ENCODE measurements at regions not wholly inside any gene's neighbourhood (a gene's known extent, or its start where the extent isn't known, plus 50 kb on each side); places are given as distances from the start of the nearest gene placed in this dataset.

- no peaks in the 10 kb centered on the region for H3K4me1 ChIP-seq (ENCODE audit: control insufficient read depth, insufficient read depth, low read length)
- no peak for DNase-seq (ENCODE audit: low read depth, low spot score)
- H3K27ac ChIP-seq (ENCODE audit: low read length), result no peak overlapping the region
- WGBS (ENCODE audit: insufficient coverage, insufficient read length), result no CpG with 5 or more reads among the region's 8 CpGs
- no peaks in the 10 kb centered on the region for H3K36me3 ChIP-seq (ENCODE audit: control insufficient read depth, insufficient read depth, low read length)
- no peak overlapping the region for H3K4me3 ChIP-seq (ENCODE audit: low read length)
- H3K27me3 ChIP-seq (ENCODE audit: control insufficient read depth, insufficient read depth, low read length), result no peaks in the 10 kb centered on the region
- no peaks in the 10 kb centered on the region for H3K9me3 ChIP-seq (ENCODE audit: control insufficient read depth, insufficient read depth, low read length)
Measured at GRCh38 chr4:129903861-129904260, 807.9 kb downstream of the C4orf33 start.

GRCh38 chr4:129905256-129905655 lies 809.3 kb downstream of the C4orf33 start:
- DNase-seq (ENCODE audit: low read depth, low spot score), result no peak
- no peaks in the 10 kb centered on the region for H3K36me3 ChIP-seq (ENCODE audit: control insufficient read depth, insufficient read depth, low read length)
- no CpG with 5 or more reads among the region's 1 CpG for WGBS (ENCODE audit: insufficient coverage, insufficient read length)

GRCh38 chr4:129908117-129908516 lies 812.2 kb downstream of the C4orf33 start:
- no peak overlapping the region for H3K4me3 ChIP-seq (ENCODE audit: low read length)
- no peaks in the 10 kb centered on the region for H3K27me3 ChIP-seq (ENCODE audit: control insufficient read depth, insufficient read depth, low read length)
- WGBS (ENCODE audit: insufficient coverage, insufficient read length), result no CpG with 5 or more reads among the region's 4 CpGs
- H3K4me1 ChIP-seq (ENCODE audit: control insufficient read depth, insufficient read depth, low read length), result no peaks in the 10 kb centered on the region
- no peaks in the 10 kb centered on the region for H3K36me3 ChIP-seq (ENCODE audit: control insufficient read depth, insufficient read depth, low read length)
- DNase-seq (ENCODE audit: low read depth, low spot score), result no peak
- H3K9me3 ChIP-seq (ENCODE audit: control insufficient read depth, insufficient read depth, low read length), result no peaks in the 10 kb centered on the region
- H3K27ac ChIP-seq (ENCODE audit: low read length), result no peak overlapping the region

More at GRCh38 chr4:129905256-129905655, 809.3 kb downstream of the C4orf33 start:
- H3K4me1 ChIP-seq (ENCODE audit: control insufficient read depth, insufficient read depth, low read length), result no peaks in the 10 kb centered on the region
- no peak overlapping the region for H3K4me3 ChIP-seq (ENCODE audit: low read length)
- no peak overlapping the region for H3K27ac ChIP-seq (ENCODE audit: low read length)
- H3K27me3 ChIP-seq (ENCODE audit: control insufficient read depth, insufficient read depth, low read length), result no peaks in the 10 kb centered on the region
- no peaks in the 10 kb centered on the region for H3K9me3 ChIP-seq (ENCODE audit: control insufficient read depth, insufficient read depth, low read length)

- Histone ChIP-seq H3K27ac (ENCODE audit: low read length) (no peak overlapping the region), H3K9me3 (ENCODE audit: control insufficient read depth, insufficient read depth, low read length) (no peaks in the 10 kb centered on the region), H3K4me3 (ENCODE audit: low read length) (no peak overlapping the region), H3K27me3 (ENCODE audit: control insufficient read depth, insufficient read depth, low read length) (no peaks in the 10 kb centered on the region; the same call in 1 of the 2 replicates), H3K36me3 (ENCODE audit: control insufficient read depth, insufficient read depth, low read length) (no peaks in the 10 kb centered on the region), H3K4me1 (ENCODE audit: control insufficient read depth, insufficient read depth, low read length) (no peaks in the 10 kb centered on the region)
- DNase-seq (ENCODE audit: low read depth, low spot score), result no peak
Measured at GRCh38 chr4:129916991-129917390, 821.0 kb downstream of the C4orf33 start.

GRCh38 chr4:129917651-129918050 lies 821.7 kb downstream of the C4orf33 start:
- Histone ChIP-seq H3K9me3 (ENCODE audit: control insufficient read depth, insufficient read depth, low read length) (no peaks in the 10 kb centered on the region), H3K4me1 (ENCODE audit: control insufficient read depth, insufficient read depth, low read length) (no peaks in the 10 kb centered on the region), H3K36me3 (ENCODE audit: control insufficient read depth, insufficient read depth, low read length) (no peaks in the 10 kb centered on the region), H3K27me3 (ENCODE audit: control insufficient read depth, insufficient read depth, low read length) (no peaks in the 10 kb centered on the region; the same call in 1 of the 2 replicates), H3K27ac (ENCODE audit: low read length) (no peak overlapping the region), H3K4me3 (ENCODE audit: low read length) (no peak overlapping the region)
- no CpG with 5 or more reads among the region's 2 CpGs for WGBS (ENCODE audit: insufficient coverage, insufficient read length)
- no peak for DNase-seq (ENCODE audit: low read depth, low spot score)

GRCh38 chr4:129926936-129927335 lies 831.0 kb downstream of the C4orf33 start:
- H3K27ac ChIP-seq (ENCODE audit: low read length), result no peak overlapping the region
- no peaks in the 10 kb centered on the region for H3K36me3 ChIP-seq (ENCODE audit: control insufficient read depth, insufficient read depth, low read length)
- DNase-seq (ENCODE audit: low read depth, low spot score), result no peak
- H3K4me3 ChIP-seq (ENCODE audit: low read length), result no peak overlapping the region
- H3K27me3 ChIP-seq (ENCODE audit: control insufficient read depth, insufficient read depth, low read length), result no peaks in the 10 kb centered on the region
- peaks cover 1% of the 10 kb centered on the region; the same call in 1 of the 2 replicates for H3K4me1 ChIP-seq (ENCODE audit: control insufficient read depth, insufficient read depth, low read length)
- H3K9me3 ChIP-seq (ENCODE audit: control insufficient read depth, insufficient read depth, low read length), result no peaks in the 10 kb centered on the region

GRCh38 chr4:129929052-129929451 lies 833.1 kb downstream of the C4orf33 start:
- Histone ChIP-seq H3K9me3 (ENCODE audit: control insufficient read depth, insufficient read depth, low read length) (no peaks in the 10 kb centered on the region), H3K4me1 (ENCODE audit: control insufficient read depth, insufficient read depth, low read length) (peaks cover 1% of the 10 kb centered on the region; the same call in 1 of the 2 replicates), H3K36me3 (ENCODE audit: control insufficient read depth, insufficient read depth, low read length) (no peaks in the 10 kb centered on the region), H3K27ac (ENCODE audit: low read length) (no peak overlapping the region), H3K4me3 (ENCODE audit: low read length) (no peak overlapping the region), H3K27me3 (ENCODE audit: control insufficient read depth, insufficient read depth, low read length) (no peaks in the 10 kb centered on the region)
- WGBS (ENCODE audit: insufficient coverage, insufficient read length), result no CpG with 5 or more reads among the region's 1 CpG
- peak; percentile 20 for DNase-seq (ENCODE audit: low read depth, low spot score)

GRCh38 chr4:129929984-129930383 lies 834.0 kb downstream of the C4orf33 start:
- no peak for DNase-seq (ENCODE audit: low read depth, low spot score)
- Histone ChIP-seq H3K27me3 (ENCODE audit: control insufficient read depth, insufficient read depth, low read length) (no peaks in the 10 kb centered on the region), H3K4me3 (ENCODE audit: low read length) (no peak overlapping the region), H3K27ac (ENCODE audit: low read length) (no peak overlapping the region), H3K4me1 (ENCODE audit: control insufficient read depth, insufficient read depth, low read length) (peaks cover 1% of the 10 kb centered on the region; the same call in 1 of the 2 replicates), H3K36me3 (ENCODE audit: control insufficient read depth, insufficient read depth, low read length) (no peaks in the 10 kb centered on the region), H3K9me3 (ENCODE audit: control insufficient read depth, insufficient read depth, low read length) (no peaks in the 10 kb centered on the region)
- WGBS (ENCODE audit: insufficient coverage, insufficient read length), result no CpG with 5 or more reads among the region's 7 CpGs

GRCh38 chr4:129950217-129950616 lies 854.3 kb downstream of the C4orf33 start:
- no peaks in the 10 kb centered on the region for H3K9me3 ChIP-seq (ENCODE audit: control insufficient read depth, insufficient read depth, low read length)
- no peak for DNase-seq (ENCODE audit: low read depth, low spot score)
- no peaks in the 10 kb centered on the region for H3K4me1 ChIP-seq (ENCODE audit: control insufficient read depth, insufficient read depth, low read length)
- no CpG with 5 or more reads among the region's 3 CpGs for WGBS (ENCODE audit: insufficient coverage, insufficient read length)
- H3K36me3 ChIP-seq (ENCODE audit: control insufficient read depth, insufficient read depth, low read length), result no peaks in the 10 kb centered on the region
- no peak overlapping the region for H3K27ac ChIP-seq (ENCODE audit: low read length)
- H3K4me3 ChIP-seq (ENCODE audit: low read length), result no peak overlapping the region
- H3K27me3 ChIP-seq (ENCODE audit: control insufficient read depth, insufficient read depth, low read length), result no peaks in the 10 kb centered on the region

- Histone ChIP-seq H3K4me3 (ENCODE audit: low read length) (no peak overlapping the region), H3K36me3 (ENCODE audit: control insufficient read depth, insufficient read depth, low read length) (no peaks in the 10 kb centered on the region), H3K27me3 (ENCODE audit: control insufficient read depth, insufficient read depth, low read length) (no peaks in the 10 kb centered on the region), H3K9me3 (ENCODE audit: control insufficient read depth, insufficient read depth, low read length) (no peaks in the 10 kb centered on the region), H3K27ac (ENCODE audit: low read length) (no peak overlapping the region), H3K4me1 (ENCODE audit: control insufficient read depth, insufficient read depth, low read length) (no peaks in the 10 kb centered on the region)
- no CpG with 5 or more reads among the region's 2 CpGs for WGBS (ENCODE audit: insufficient coverage, insufficient read length)
- no peak for DNase-seq (ENCODE audit: low read depth, low spot score)
Measured at GRCh38 chr4:129966175-129966574, 870.2 kb downstream of the C4orf33 start.

GRCh38 chr4:129968366-129968765 lies 872.4 kb downstream of the C4orf33 start:
- H3K9me3 ChIP-seq (ENCODE audit: control insufficient read depth, insufficient read depth, low read length), result no peaks in the 10 kb centered on the region
- no peak overlapping the region for H3K4me3 ChIP-seq (ENCODE audit: low read length)
- H3K36me3 ChIP-seq (ENCODE audit: control insufficient read depth, insufficient read depth, low read length), result no peaks in the 10 kb centered on the region
- H3K27ac ChIP-seq (ENCODE audit: low read length), result no peak overlapping the region
- no peaks in the 10 kb centered on the region for H3K27me3 ChIP-seq (ENCODE audit: control insufficient read depth, insufficient read depth, low read length)
- no CpG with 5 or more reads among the region's 3 CpGs for WGBS (ENCODE audit: insufficient coverage, insufficient read length)
- no peak for DNase-seq (ENCODE audit: low read depth, low spot score)
- no peaks in the 10 kb centered on the region for H3K4me1 ChIP-seq (ENCODE audit: control insufficient read depth, insufficient read depth, low read length)

All from iPS DF 6.9 (cell line).